ENCODE measurements at regions not wholly inside any gene's neighbourhood (a gene's known extent, or its start where the extent isn't known, plus 50 kb on each side); places are given as distances from the start of the nearest gene placed in this dataset.
"Not testable (repeated sequence)": the region's sequence is repeated elsewhere in the genome, so short reads cannot be mapped to it uniquely, and the experiment has no call there.

- H3K4me3 ChIP-seq (ENCODE audit: low read depth, low read length): no peak overlapping the region
- BruUV-seq (replicated peaks): no TSS peak
- DNase-seq: no peak
- ChIA-PET CTCF (no interaction called here), POLR2A (no interaction called here)
- intact Hi-C loops (cut with micrococcal nuclease; ENCODE audit: unreplicated experiment): no loop called here
- no peaks in the 10 kb centered on the region for H3K4me1 ChIP-seq
- Mint-ChIP-seq H3K36me3 (ENCODE audit: insufficient read depth, unreplicated experiment) (no peaks in the 10 kb centered on the region), H3K27ac (ENCODE audit: unreplicated experiment) (no peak overlapping the region), H3K4me1 (ENCODE audit: low read depth, unreplicated experiment) (no peaks in the 10 kb centered on the region), H3K4me3 (ENCODE audit: unreplicated experiment) (no peak overlapping the region), H3K27me3 (ENCODE audit: insufficient read depth, unreplicated experiment) (peaks cover 3% of the 10 kb centered on the region), H3K9me3 (ENCODE audit: unreplicated experiment) (peaks cover 9% of the 10 kb centered on the region)
- no peaks in the 10 kb centered on the region for H3K36me3 ChIP-seq (ENCODE audit: control insufficient read depth, insufficient read depth, low read length)
- no peaks in the 10 kb centered on the region for H3K9me3 ChIP-seq
- no peak for TF ChIP-seq CTCF (IDR thresholded peaks at IDR 0.05; ENCODE audit: insufficient read depth in 1 of 2, low read depth in 1 of 2, low read length in 1 of 2, severe bottlenecking in 1 of 2, unreplicated experiment in 1 of 2)
- H3K27me3 ChIP-seq (replicated peaks; ENCODE audit: control insufficient read depth, insufficient read depth, low read length): no peaks in the 10 kb centered on the region
These were observed 238.6 kb downstream of the MEX3B start for GRCh38 chr15:81807186-81807585.

GRCh38 chr15:81795899-81796298, 249.9 kb downstream of the MEX3B start:
- Histone ChIP-seq H3K9me3 (no peaks in the 10 kb centered on the region), H3K36me3 (ENCODE audit: control insufficient read depth, insufficient read depth, low read length) (no peaks in the 10 kb centered on the region), H3K4me3 (ENCODE audit: low read depth, low read length) (no peak overlapping the region), H3K4me1 (peaks cover 3% of the 10 kb centered on the region; the same call in 1 of the 2 replicates), H3K27me3 (replicated peaks; ENCODE audit: control insufficient read depth, insufficient read depth, low read length) (no peaks in the 10 kb centered on the region)
- intact Hi-C loops (cut with micrococcal nuclease; ENCODE audit: unreplicated experiment): no loop called here
- no peak for TF ChIP-seq CTCF (IDR thresholded peaks at IDR 0.05; ENCODE audit: insufficient read depth in 1 of 2, low read depth in 1 of 2, low read length in 1 of 2, severe bottlenecking in 1 of 2, unreplicated experiment in 1 of 2)
- no peaks in the 10 kb centered on the region for H3K36me3 Mint-ChIP-seq (ENCODE audit: insufficient read depth, unreplicated experiment)
- ChIA-PET POLR2A (no interaction called here), CTCF (no interaction called here)
- H3K27ac Mint-ChIP-seq (ENCODE audit: unreplicated experiment): no peak overlapping the region
- no peaks in the 10 kb centered on the region for H3K9me3 Mint-ChIP-seq (ENCODE audit: unreplicated experiment)
- no peak overlapping the region for H3K4me3 Mint-ChIP-seq (ENCODE audit: unreplicated experiment)
- no peaks in the 10 kb centered on the region for H3K27me3 Mint-ChIP-seq (ENCODE audit: insufficient read depth, unreplicated experiment)
- no peak for DNase-seq
- H3K4me1 Mint-ChIP-seq (ENCODE audit: low read depth, unreplicated experiment): no peaks in the 10 kb centered on the region
- BruUV-seq (replicated peaks): no TSS peak

DNA sequence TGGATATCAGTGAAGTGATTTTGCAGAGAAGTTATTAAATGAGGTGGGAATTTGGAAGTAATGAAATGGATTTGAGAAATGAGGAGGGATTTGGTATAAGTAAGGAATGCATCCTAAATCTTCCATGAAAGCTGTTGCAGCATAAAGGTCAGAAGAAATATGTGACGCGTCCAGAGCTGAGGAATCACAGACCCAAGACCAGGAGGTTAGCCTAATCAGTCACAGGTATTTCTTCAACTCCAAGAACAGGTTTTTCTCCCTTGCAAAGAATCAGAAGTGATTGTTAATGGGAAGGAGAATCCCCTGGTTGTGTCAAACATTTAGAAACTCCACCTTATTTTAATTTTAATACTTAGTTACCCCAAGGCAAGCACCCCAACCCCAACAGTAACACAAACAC, 253.2 kb downstream of the MEX3B start:
- POLR2A ChIA-PET: no interaction called here
- TF ChIP-seq CTCF (IDR thresholded peaks at IDR 0.05; ENCODE audit: insufficient read depth in 1 of 2, low read depth in 1 of 2, low read length in 1 of 2, severe bottlenecking in 1 of 2, unreplicated experiment in 1 of 2): no peak

DNA sequence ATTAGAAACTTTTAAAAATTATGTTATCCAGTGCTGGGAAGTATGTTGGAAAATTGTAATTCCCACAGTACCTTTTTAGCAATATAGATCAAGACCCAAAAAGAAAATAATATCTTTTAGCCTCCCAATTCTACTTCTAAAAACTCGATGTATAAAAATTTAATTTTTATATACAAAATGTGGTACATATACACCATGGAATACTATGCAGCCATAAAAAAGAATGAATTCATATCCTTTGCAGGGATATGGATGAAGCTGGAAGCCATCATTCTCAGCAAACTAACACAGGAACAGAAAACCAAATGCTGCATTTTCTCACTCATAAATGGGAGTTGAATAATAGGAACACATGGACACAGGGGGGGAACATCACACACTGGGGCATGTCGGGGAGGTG, 254.5 kb downstream of the MEX3B start:
- H3K36me3 ChIP-seq (ENCODE audit: control insufficient read depth, insufficient read depth, low read length); H3K4me1 ChIP-seq; H3K4me3 Mint-ChIP-seq (ENCODE audit: unreplicated experiment); H3K27me3 Mint-ChIP-seq (ENCODE audit: insufficient read depth, unreplicated experiment); BruUV-seq (replicated peaks); DNase-seq; H3K9me3 ChIP-seq; H3K27me3 ChIP-seq (replicated peaks; ENCODE audit: control insufficient read depth, insufficient read depth, low read length); POLR2A ChIA-PET; CTCF ChIA-PET; H3K36me3 Mint-ChIP-seq (ENCODE audit: insufficient read depth, unreplicated experiment); intact Hi-C loops (cut with micrococcal nuclease; ENCODE audit: unreplicated experiment); H3K4me1 Mint-ChIP-seq (ENCODE audit: low read depth, unreplicated experiment); H3K9me3 Mint-ChIP-seq (ENCODE audit: unreplicated experiment); H3K27ac Mint-ChIP-seq (ENCODE audit: unreplicated experiment); H3K4me3 ChIP-seq (ENCODE audit: low read depth, low read length): not testable (repeated sequence)

More for the DNA sequence above, 253.2 kb downstream of the MEX3B start:
- DNase-seq: no peak
- Histone ChIP-seq H3K9me3 (no peaks in the 10 kb centered on the region), H3K27me3 (replicated peaks; ENCODE audit: control insufficient read depth, insufficient read depth, low read length) (no peaks in the 10 kb centered on the region), H3K4me1 (peaks cover 3% of the 10 kb centered on the region; the same call in 1 of the 2 replicates), H3K36me3 (ENCODE audit: control insufficient read depth, insufficient read depth, low read length) (no peaks in the 10 kb centered on the region), H3K4me3 (ENCODE audit: low read depth, low read length) (no peak overlapping the region)
- no peaks in the 10 kb centered on the region for H3K4me1 Mint-ChIP-seq (ENCODE audit: low read depth, unreplicated experiment)
- CTCF ChIA-PET: no interaction called here
- H3K27me3 Mint-ChIP-seq (ENCODE audit: insufficient read depth, unreplicated experiment): peaks cover 2% of the 10 kb centered on the region
- H3K36me3 Mint-ChIP-seq (ENCODE audit: insufficient read depth, unreplicated experiment): no peaks in the 10 kb centered on the region
- no peak overlapping the region for H3K4me3 Mint-ChIP-seq (ENCODE audit: unreplicated experiment)
- H3K9me3 Mint-ChIP-seq (ENCODE audit: unreplicated experiment): no peaks in the 10 kb centered on the region
- intact Hi-C loops (cut with micrococcal nuclease; ENCODE audit: unreplicated experiment): no loop called here
- BruUV-seq (replicated peaks): no TSS peak
- H3K27ac Mint-ChIP-seq (ENCODE audit: unreplicated experiment): no peak overlapping the region
